SU-DHL-6 (cell line): ENCODE measurements at regions not wholly inside any gene's neighbourhood (a gene's known extent, or its start where the extent isn't known, plus 50 kb on each side); places are given as distances from the start of the nearest gene placed in this dataset.

Experiments
- H2AFZ ChIP-seq: fragments of 200-600 bp; sonication (generic); 2 replicates; pipeline ENCODE4 v1.6.1; 2014; ENCODE audit warnings: low read depth, mild to moderate bottlenecking, moderate library complexity, mixed read lengths, antibody characterized with exemption, low read length; ENCODE audit not compliant: severe bottlenecking
- H3F3A ChIP-seq: fragments of 200-600 bp; shearing (Covaris generic); 2 replicates; pipeline ENCODE4 v1.6.0; 2016; ENCODE audit warnings: antibody characterized with exemption, mild to moderate bottlenecking; ENCODE audit not compliant: insufficient read depth
- H3K27ac ChIP-seq: fragments of 200-600 bp; sonication (generic); 2 replicates; pipeline ENCODE4 v1.5.1; 2016; ENCODE audit warnings: low read depth, mild to moderate bottlenecking, low read length, moderate library complexity, mixed read lengths
- H3K27me3 ChIP-seq: fragments of 200-600 bp; sonication (generic), shearing (Covaris generic); 2 replicates; pipeline ENCODE4 v1.6.0; 2014; ENCODE audit warnings: mild to moderate bottlenecking, low read length
- H3K36me3 ChIP-seq: fragments of 200-600 bp; sonication (generic); 2 replicates; pipeline ENCODE4 v1.6.1; 2014; ENCODE audit warnings: mild to moderate bottlenecking, low read length, mixed read lengths
- H3K4me2 ChIP-seq: fragments of 300-600, 200-600 bp; shearing (Covaris generic), sonication (generic); 2 replicates; pipeline ENCODE4 v1.6.0; 2014; ENCODE audit warnings: low read length, low read depth, mild to moderate bottlenecking; ENCODE audit not compliant: poor library complexity, severe bottlenecking
- H3K4me3 ChIP-seq: fragments of 200-600 bp; sonication (generic); 2 replicates; pipeline ENCODE4 v1.5.1; 2014; ENCODE audit warnings: antibody characterized with exemption, low read length, mild to moderate bottlenecking, mixed read lengths; ENCODE audit not compliant: insufficient read depth, poor library complexity, severe bottlenecking
- H3K79me2 ChIP-seq: fragments of 200-600 bp; sonication (generic); 2 replicates; pipeline ENCODE4 v1.6.1; 2014; ENCODE audit warnings: mild to moderate bottlenecking, low read length, moderate library complexity; ENCODE audit not compliant: insufficient read depth
- H3K9ac ChIP-seq: fragments of 200-600 bp; sonication (generic); 2 replicates; pipeline ENCODE4 v1.7.0; 2014; ENCODE audit warnings: mild to moderate bottlenecking, low read length
- H3K9me2 ChIP-seq: fragments of 200-600 bp; sonication (generic); replicated peaks from 2 replicates; pipeline ENCODE4 v1.6.1; 2014; ENCODE audit warnings: low read length; ENCODE audit not compliant: insufficient read depth
- H3K9me3 ChIP-seq: fragments of 200-600 bp; sonication (generic); 2 replicates; pipeline ENCODE4 v1.6.1; 2014; ENCODE audit warnings: low read length, mixed read lengths; ENCODE audit not compliant: insufficient read depth
- H4K20me1 ChIP-seq: fragments of 200-600 bp; sonication (generic); 2 replicates; pipeline ENCODE4 v1.6.1; 2014; ENCODE audit warnings: low read depth, mild to moderate bottlenecking, antibody characterized with exemption, low read length, moderate library complexity, mixed read lengths
- EZH2phosphoT487 ChIP-seq: fragments of 200-600 bp; sonication (generic), shearing (Covaris generic); conservative IDR thresholded peaks from 2 replicates; pipeline ENCODE4 v1.6.1; 2018; ENCODE audit warnings: mild to moderate bottlenecking, antibody characterized with exemption, low read length, moderate library complexity, mixed read lengths
- TF ChIP-seq, protein P1 (sequence below): fragments of 200-600 bp; sonication (generic); IDR thresholded peaks from one replicate; pipeline ENCODE4 v1.5.1; 2017; ENCODE audit warnings: antibody characterized with exemption, mild to moderate bottlenecking, low read length, moderate library complexity; ENCODE audit not compliant: insufficient read depth, poor library complexity, severe bottlenecking

DNA sequence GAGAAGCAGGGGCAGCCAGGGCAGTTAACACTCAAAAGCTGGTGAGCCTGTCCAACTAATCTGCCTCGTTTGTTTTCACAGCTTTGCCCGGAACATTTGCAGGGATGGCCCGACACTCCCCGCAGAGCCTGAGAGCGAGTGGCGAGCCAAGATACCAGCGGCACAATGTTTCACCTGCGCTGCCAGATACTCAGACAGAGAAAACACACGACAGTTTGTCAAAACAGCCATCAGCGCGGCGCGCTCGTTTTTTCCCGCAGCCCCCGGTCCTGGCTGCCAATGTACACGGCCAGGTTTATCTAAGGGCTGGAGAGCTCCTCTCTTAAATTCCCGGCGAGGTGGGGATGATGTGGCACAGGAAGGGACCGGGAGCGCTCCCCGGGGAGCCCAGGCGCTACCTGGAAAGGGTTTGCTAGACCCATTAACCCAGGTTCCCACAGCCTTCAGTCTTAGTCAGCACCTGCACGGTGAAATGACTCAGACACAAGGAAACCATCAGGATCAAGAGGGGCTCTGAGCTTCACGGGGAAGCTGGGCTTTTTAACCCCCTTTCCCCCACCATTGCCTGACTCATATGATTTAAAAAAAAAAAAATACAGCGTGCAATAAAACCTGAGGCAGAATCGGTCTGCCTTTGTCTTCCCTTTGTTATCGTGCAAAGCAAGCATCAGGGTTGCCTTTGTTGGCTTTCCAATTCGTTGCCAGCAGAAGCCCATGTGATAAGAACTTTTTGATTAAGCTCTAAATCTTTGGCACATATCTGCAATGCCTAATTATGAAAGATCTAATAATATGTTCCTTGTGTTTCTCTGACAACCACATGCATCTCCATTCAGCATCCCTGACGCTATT lies 186.2 kb downstream of the EFNB2 start:
- Histone ChIP-seq H3K27ac (no peak overlapping the region), H3K9ac (no peak overlapping the region), H3K36me3 (no peaks in the 10 kb centered on the region), H3K4me3 (no peak overlapping the region), H4K20me1 (no peaks in the 10 kb centered on the region), H3K9me3 (no peaks in the 10 kb centered on the region), H3K79me2 (no peaks in the 10 kb centered on the region), H2AFZ (no peak overlapping the region), H3K27me3 (no peaks in the 10 kb centered on the region), H3K9me2 (no peaks in the 10 kb centered on the region), H3F3A (no peaks in the 10 kb centered on the region), H3K4me2 (no peak overlapping the region)
- TF ChIP-seq, protein P1, sequence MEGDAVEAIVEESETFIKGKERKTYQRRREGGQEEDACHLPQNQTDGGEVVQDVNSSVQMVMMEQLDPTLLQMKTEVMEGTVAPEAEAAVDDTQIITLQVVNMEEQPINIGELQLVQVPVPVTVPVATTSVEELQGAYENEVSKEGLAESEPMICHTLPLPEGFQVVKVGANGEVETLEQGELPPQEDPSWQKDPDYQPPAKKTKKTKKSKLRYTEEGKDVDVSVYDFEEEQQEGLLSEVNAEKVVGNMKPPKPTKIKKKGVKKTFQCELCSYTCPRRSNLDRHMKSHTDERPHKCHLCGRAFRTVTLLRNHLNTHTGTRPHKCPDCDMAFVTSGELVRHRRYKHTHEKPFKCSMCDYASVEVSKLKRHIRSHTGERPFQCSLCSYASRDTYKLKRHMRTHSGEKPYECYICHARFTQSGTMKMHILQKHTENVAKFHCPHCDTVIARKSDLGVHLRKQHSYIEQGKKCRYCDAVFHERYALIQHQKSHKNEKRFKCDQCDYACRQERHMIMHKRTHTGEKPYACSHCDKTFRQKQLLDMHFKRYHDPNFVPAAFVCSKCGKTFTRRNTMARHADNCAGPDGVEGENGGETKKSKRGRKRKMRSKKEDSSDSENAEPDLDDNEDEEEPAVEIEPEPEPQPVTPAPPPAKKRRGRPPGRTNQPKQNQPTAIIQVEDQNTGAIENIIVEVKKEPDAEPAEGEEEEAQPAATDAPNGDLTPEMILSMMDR = no peak
- no peak for TF ChIP-seq EZH2phosphoT487

GRCh38 chr13:106348075-106348840 lies 187.2 kb downstream of the EFNB2 start:
- Histone ChIP-seq H3K4me3 (no peak overlapping the region), H3K36me3 (no peaks in the 10 kb centered on the region), H4K20me1 (no peaks in the 10 kb centered on the region), H2AFZ (no peak overlapping the region), H3K27ac (no peak overlapping the region), H3K9me2 (no peaks in the 10 kb centered on the region), H3K4me2 (no peak overlapping the region), H3F3A (no peaks in the 10 kb centered on the region), H3K79me2 (no peaks in the 10 kb centered on the region), H3K27me3 (no peaks in the 10 kb centered on the region), H3K9ac (no peak overlapping the region), H3K9me3 (no peaks in the 10 kb centered on the region)
- no peak for TF ChIP-seq EZH2phosphoT487
- TF ChIP-seq, protein P1 = no peak

GRCh38 chr13:106344342-106344741 lies 191.1 kb downstream of the EFNB2 start:
- Histone ChIP-seq H3K4me2 (no peak overlapping the region), H3K9ac (no peak overlapping the region), H3K9me3 (no peaks in the 10 kb centered on the region), H3K4me3 (no peak overlapping the region), H3K27me3 (no peaks in the 10 kb centered on the region), H2AFZ (no peak overlapping the region), H3K27ac (no peak overlapping the region), H3K9me2 (no peaks in the 10 kb centered on the region), H3K36me3 (no peaks in the 10 kb centered on the region), H3K79me2 (no peaks in the 10 kb centered on the region), H4K20me1 (no peaks in the 10 kb centered on the region), H3F3A (no peaks in the 10 kb centered on the region)
- TF ChIP-seq EZH2phosphoT487 = no peak
- TF ChIP-seq, protein P1 = no peak
